Fibroblast of skin of right quadriceps (primary cell): ENCODE measurements at regions not wholly inside any gene's neighbourhood (a gene's known extent, or its start where the extent isn't known, plus 50 kb on each side); places are given as distances from the start of the nearest gene placed in this dataset.
A peak's percentile ranks its signal among the peaks of the same experiment; 100 is the strongest.

Experiments
- DNase-seq: peaks from one replicate; pipeline ENCODE4 v3.0.0-alpha.2; 2013

- no peak for DNase-seq
Measured at GRCh38 chr9:89655990-89656657, 51.3 kb downstream of the GADD45G start.

- DNase-seq, result no peak
Measured at GRCh38 chr9:89657295-89657694, 52.5 kb downstream of the GADD45G start.

GRCh38 chr9:89657765-89658164, 53.0 kb downstream of the GADD45G start:
- DNase-seq, result no peak

- DNase-seq, result no peak
Measured at GRCh38 chr9:89658401-89658800, 53.6 kb downstream of the GADD45G start.

GRCh38 chr9:89658931-89659330, 54.1 kb downstream of the GADD45G start:
- no peak for DNase-seq

- no peak for DNase-seq
Measured at GRCh38 chr9:89659473-89659872, 54.7 kb downstream of the GADD45G start.

- DNase-seq, result no peak
Measured at GRCh38 chr9:89659891-89660685, 55.3 kb downstream of the GADD45G start.

GRCh38 chr9:89661391-89661949, 56.7 kb downstream of the GADD45G start:
- DNase-seq, result peak; percentile 9

- peak; percentile 97 for DNase-seq
Measured at GRCh38 chr9:89661956-89662717, 57.3 kb downstream of the GADD45G start.

- DNase-seq, result no peak
Measured at GRCh38 chr9:89662718-89663613, 58.2 kb downstream of the GADD45G start.

GRCh38 chr9:89663614-89663970, 58.8 kb downstream of the GADD45G start:
- no peak for DNase-seq

GRCh38 chr9:89664010-89664409, 59.2 kb downstream of the GADD45G start:
- no peak for DNase-seq

- no peak for DNase-seq
Measured at GRCh38 chr9:89664896-89665329, 60.1 kb downstream of the GADD45G start.

GRCh38 chr9:89666364-89666763, 61.6 kb downstream of the GADD45G start:
- DNase-seq, result no peak

GRCh38 chr9:89666950-89667349, 62.1 kb downstream of the GADD45G start:
- DNase-seq, result no peak

GRCh38 chr9:89667726-89668125, 62.9 kb downstream of the GADD45G start:
- no peak for DNase-seq

- DNase-seq, result no peak
Measured at GRCh38 chr9:89668216-89668865, 63.5 kb downstream of the GADD45G start.

GRCh38 chr9:89668866-89669246, 64.0 kb downstream of the GADD45G start:
- DNase-seq, result no peak

- DNase-seq, result no peak
Measured at GRCh38 chr9:89669361-89669842, 64.6 kb downstream of the GADD45G start.

- no peak for DNase-seq
Measured at GRCh38 chr9:89670114-89670513, 65.3 kb downstream of the GADD45G start.

GRCh38 chr9:89670801-89671434, 66.1 kb downstream of the GADD45G start:
- no peak for DNase-seq
